Upper lobe of left lung (tissue), 6 donors: ENCODE measurements at regions not wholly inside any gene's neighbourhood (a gene's known extent, or its start where the extent isn't known, plus 50 kb on each side); places are given as distances from the start of the nearest gene placed in this dataset.

ENCODE experiments used
- ATAC-seq, 2 donors: fragments of 200-7000 bp; cut with Tn5 transposase; one replicate each; pipeline ENCODE4 v1.9.1; 2022; ENCODE audit warnings: mild to moderate bottlenecking in 2 of 2, moderate library complexity in 2 of 2; ENCODE audit not compliant: low FRiP score in 2 of 2
- DNase-seq, 2 donors: peaks; one replicate each; pipeline ENCODE4 v3.0.0-alpha.2; 2019 to 2020
- H3K27ac ChIP-seq, 4 donors: fragments of 200-600 bp; sonication (generic); one replicate each; pipeline ENCODE4 v1.5.1; 2016 to 2019
- H3K27me3 ChIP-seq, 4 donors: fragments of 200-600 bp; sonication (generic); one replicate each; pipeline ENCODE4 v1.5.1; 2017 to 2019
- H3K36me3 ChIP-seq, 4 donors: fragments of 200-600 bp; sonication (generic); one replicate each; pipeline ENCODE4 v1.5.1; 2016 to 2019
- H3K4me1 ChIP-seq, 4 donors: fragments of 200-600 bp; sonication (generic); one replicate each; pipeline ENCODE4 v1.5.1; 2018 to 2019
- H3K4me3 ChIP-seq, 4 donors: fragments of 200-600 bp; sonication (generic); one replicate each; pipeline ENCODE4 v1.5.1; 2017 to 2019; ENCODE audit warnings: mild to moderate bottlenecking in 2 of 4, moderate library complexity in 1 of 4
- H3K9me3 ChIP-seq, 4 donors: fragments of 200-600 bp; sonication (generic); one replicate each; pipeline ENCODE4 v1.5.1; 2018 to 2019
- CTCF ChIP-seq, 6 experiments: fragments of 450-650 bp in 4 of 6; fragments of 200-600 bp in 2 of 6; sonication (generic) in 2 of 6; IDR thresholded peaks; one replicate each; pipeline ENCODE4 v1.5.1; 2016 to 2019; ENCODE audit warnings: antibody characterized with exemption in 6 of 6
- EP300 ChIP-seq, 4 donors: sonication (generic); formaldehyde crosslinking; IDR thresholded peaks; one replicate each; pipeline ENCODE4 v1.5.1; 2017; ENCODE audit warnings: antibody characterized with exemption in 4 of 4, control low read depth in 2 of 4
- POLR2A ChIP-seq, 4 donors: fragments of 450-650 bp; IDR thresholded peaks; one replicate each; pipeline ENCODE4 v1.5.1; 2016 to 2017; ENCODE audit warnings: antibody characterized with exemption in 4 of 4, mild to moderate bottlenecking in 2 of 4
- POLR2AphosphoS5 ChIP-seq, 2 donors: sonication (generic); formaldehyde crosslinking; IDR thresholded peaks; one replicate each; pipeline ENCODE4 v1.5.1; 2017; ENCODE audit warnings: antibody characterized with exemption in 2 of 2
- WGBS, 2 donors: methylation state at CpG; one replicate each; pipeline ENCODE4 v1.1.5; 2017 to 2018; 5-methylcytosine and 5-hydroxymethylcytosine counted together
- donor health status: DM: no; HTN: no; CAD: no; lungs with moderate emphysema.
- donor health status: DM: no; HTN: yes; CAD: no; lungs with severe emphysema.

- ATAC-seq (no peak), DNase-seq (no peak)
- no peak overlapping the region for H3K4me3 ChIP-seq
- no peaks in the 10 kb centered on the region for H3K27me3 ChIP-seq
- TF ChIP-seq POLR2A (IDR thresholded peaks at IDR 0.05) (no peak), EP300 (IDR thresholded peaks at IDR 0.05) (no peak), POLR2AphosphoS5 (IDR thresholded peaks at IDR 0.05) (no peak), CTCF (IDR thresholded peaks at IDR 0.05) (no peak)
- 86 to 90% methylated on average over 6 to 8 of the region's 8 CpGs for WGBS, 2 donors
- no peaks in the 10 kb centered on the region for H3K36me3 ChIP-seq
- H3K4me1 ChIP-seq: no peaks in the 10 kb centered on the region
- H3K27ac ChIP-seq: no peak overlapping the region
- no peaks in the 10 kb centered on the region for H3K9me3 ChIP-seq
Measured at GRCh38 chr20:47940101-47940813, 155.0 kb upstream of the SULF2 start.

GRCh38 chr20:47936612-47937011 lies 151.3 kb upstream of the SULF2 start:
- no peak overlapping the region for H3K4me3 ChIP-seq
- H3K27me3 ChIP-seq: no peaks in the 10 kb centered on the region
- no peaks in the 10 kb centered on the region for H3K4me1 ChIP-seq
- TF ChIP-seq EP300 (IDR thresholded peaks at IDR 0.05) (no peak), CTCF (IDR thresholded peaks at IDR 0.05) (no peak), POLR2A (IDR thresholded peaks at IDR 0.05) (no peak)
- WGBS, 2 donors: 70 to 76% methylated on average over 6 of the region's 6 CpGs
- ATAC-seq: no peak
- no peak for DNase-seq
- no peak overlapping the region for H3K27ac ChIP-seq
- H3K9me3 ChIP-seq: no peaks in the 10 kb centered on the region
- no peaks in the 10 kb centered on the region for H3K36me3 ChIP-seq

- TF ChIP-seq EP300 (IDR thresholded peaks at IDR 0.05) (no peak), POLR2AphosphoS5 (IDR thresholded peaks at IDR 0.05) (no peak), POLR2A (IDR thresholded peaks at IDR 0.05) (no peak), CTCF (IDR thresholded peaks at IDR 0.05) (no peak)
- Histone ChIP-seq H3K27me3 (no peaks in the 10 kb centered on the region), H3K4me1 (no peaks in the 10 kb centered on the region), H3K36me3 (no peaks in the 10 kb centered on the region), H3K4me3 (no peak overlapping the region), H3K27ac (no peak overlapping the region), H3K9me3 (no peaks in the 10 kb centered on the region)
- ATAC-seq: no peak
- no peak for DNase-seq
- 77 to 82% methylated on average over 5 of the region's 5 CpGs for WGBS, 2 donors
Measured at GRCh38 chr20:47934761-47935160, 149.5 kb upstream of the SULF2 start.

- TF ChIP-seq EP300 (IDR thresholded peaks at IDR 0.05): no peak
- no peak for TF ChIP-seq POLR2A (IDR thresholded peaks at IDR 0.05)
- no peak for TF ChIP-seq CTCF (IDR thresholded peaks at IDR 0.05)
- no peak for TF ChIP-seq POLR2AphosphoS5 (IDR thresholded peaks at IDR 0.05)
- H3K9me3 ChIP-seq: no peaks in the 10 kb centered on the region
- DNase-seq (no peak), ATAC-seq (no peak)
- no peak overlapping the region for H3K27ac ChIP-seq
- H3K4me1 ChIP-seq: no peaks in the 10 kb centered on the region
- no peaks in the 10 kb centered on the region for H3K36me3 ChIP-seq
- no peak overlapping the region for H3K4me3 ChIP-seq
- WGBS, 2 donors: 87 to 92% methylated on average over 5 to 7 of the region's 7 CpGs
- H3K27me3 ChIP-seq: no peaks in the 10 kb centered on the region
Measured at GRCh38 chr20:47931443-47931842, 146.2 kb upstream of the SULF2 start.

GRCh38 chr20:47931002-47931401 lies 145.7 kb upstream of the SULF2 start:
- no peaks in the 10 kb centered on the region for H3K27me3 ChIP-seq
- H3K36me3 ChIP-seq: no peaks in the 10 kb centered on the region
- WGBS, 2 donors: 94 to 97% methylated on average over 2 of the region's 2 CpGs
- H3K9me3 ChIP-seq: no peaks in the 10 kb centered on the region
- no peaks in the 10 kb centered on the region for H3K4me1 ChIP-seq
- no peak overlapping the region for H3K27ac ChIP-seq
- H3K4me3 ChIP-seq: no peak overlapping the region
- no peak for DNase-seq
- no peak for TF ChIP-seq EP300 (IDR thresholded peaks at IDR 0.05)
- no peak for TF ChIP-seq POLR2AphosphoS5 (IDR thresholded peaks at IDR 0.05)
- no peak for TF ChIP-seq POLR2A (IDR thresholded peaks at IDR 0.05)
- TF ChIP-seq CTCF (IDR thresholded peaks at IDR 0.05): no peak
- no peak for ATAC-seq
